ENCODE measurements at regions not wholly inside any gene's neighbourhood (a gene's known extent, or its start where the extent isn't known, plus 50 kb on each side); places are given as distances from the start of the nearest gene placed in this dataset.

DNA sequence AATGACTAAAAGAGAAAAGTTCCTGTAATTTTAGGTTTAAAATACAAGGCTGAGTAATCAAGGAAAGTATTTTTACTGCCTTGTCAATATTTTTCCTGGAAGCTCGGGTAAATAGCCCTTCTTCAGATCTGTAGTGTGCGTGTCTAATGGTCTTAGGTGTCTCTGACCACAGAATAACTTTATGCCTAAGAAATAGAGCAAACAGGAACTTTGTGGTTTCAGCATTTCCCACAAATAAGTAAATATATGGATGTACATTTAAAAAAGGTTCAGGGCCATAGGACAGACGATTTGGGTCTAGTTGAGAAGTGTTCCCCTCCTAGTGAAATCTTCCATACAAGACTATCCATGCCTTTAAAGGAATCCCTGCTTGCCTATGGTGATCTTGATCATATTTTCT is 107.0 kb downstream of the ZC3H11B start:
- DNase-seq (ENCODE audit: low read depth), result no peak
- TF ChIP-seq, protein P1, sequence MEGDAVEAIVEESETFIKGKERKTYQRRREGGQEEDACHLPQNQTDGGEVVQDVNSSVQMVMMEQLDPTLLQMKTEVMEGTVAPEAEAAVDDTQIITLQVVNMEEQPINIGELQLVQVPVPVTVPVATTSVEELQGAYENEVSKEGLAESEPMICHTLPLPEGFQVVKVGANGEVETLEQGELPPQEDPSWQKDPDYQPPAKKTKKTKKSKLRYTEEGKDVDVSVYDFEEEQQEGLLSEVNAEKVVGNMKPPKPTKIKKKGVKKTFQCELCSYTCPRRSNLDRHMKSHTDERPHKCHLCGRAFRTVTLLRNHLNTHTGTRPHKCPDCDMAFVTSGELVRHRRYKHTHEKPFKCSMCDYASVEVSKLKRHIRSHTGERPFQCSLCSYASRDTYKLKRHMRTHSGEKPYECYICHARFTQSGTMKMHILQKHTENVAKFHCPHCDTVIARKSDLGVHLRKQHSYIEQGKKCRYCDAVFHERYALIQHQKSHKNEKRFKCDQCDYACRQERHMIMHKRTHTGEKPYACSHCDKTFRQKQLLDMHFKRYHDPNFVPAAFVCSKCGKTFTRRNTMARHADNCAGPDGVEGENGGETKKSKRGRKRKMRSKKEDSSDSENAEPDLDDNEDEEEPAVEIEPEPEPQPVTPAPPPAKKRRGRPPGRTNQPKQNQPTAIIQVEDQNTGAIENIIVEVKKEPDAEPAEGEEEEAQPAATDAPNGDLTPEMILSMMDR (conservative IDR thresholded peaks at IDR 0.05; ENCODE audit: control insufficient read depth, insufficient read depth, low read depth, low read length), result no peak
- H3K4me3 ChIP-seq (ENCODE audit: control insufficient read depth, low read depth, low read length), result no peak overlapping the region

GRCh38 chr1:219503604-219504003 is 109.3 kb downstream of the ZC3H11B start:
- TF ChIP-seq, protein P1 (conservative IDR thresholded peaks at IDR 0.05; ENCODE audit: control insufficient read depth, insufficient read depth, low read depth, low read length), result no peak
- no peak for DNase-seq (ENCODE audit: low read depth)

DNA sequence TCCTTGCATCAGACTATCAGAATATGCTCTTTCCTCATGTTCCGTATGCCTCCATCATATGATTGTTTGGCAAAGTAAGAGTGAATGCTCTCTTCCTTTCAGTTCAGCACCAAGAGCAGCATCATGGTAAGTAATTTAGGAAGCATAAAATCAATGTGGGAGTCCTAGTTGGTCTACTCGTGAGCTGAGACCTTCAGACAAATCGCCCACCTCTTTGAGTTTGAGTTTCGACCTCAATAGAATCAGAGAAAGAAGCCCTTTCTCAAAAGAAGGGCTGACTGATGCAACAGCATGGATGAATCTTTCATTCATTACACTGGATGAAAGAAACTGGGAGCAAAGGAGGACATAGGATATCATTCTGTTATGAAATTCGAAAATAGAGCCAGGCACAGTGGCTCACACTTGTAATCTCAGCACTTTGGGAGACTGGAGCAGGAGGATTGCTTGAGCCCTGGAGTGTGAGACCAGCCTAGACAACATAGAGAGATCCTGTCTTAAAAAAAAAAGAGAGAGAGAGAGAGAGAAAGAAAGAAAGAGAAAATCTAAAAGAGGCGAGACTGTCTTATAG is 112.5 kb downstream of the ZC3H11B start:
- DNase-seq (ENCODE audit: low read depth), result no peak
- no peak overlapping the region for H3K4me3 ChIP-seq (ENCODE audit: control insufficient read depth, low read depth, low read length)
- TF ChIP-seq, protein P1 (conservative IDR thresholded peaks at IDR 0.05; ENCODE audit: control insufficient read depth, insufficient read depth, low read depth, low read length), result no peak

More at GRCh38 chr1:219503604-219504003, 109.3 kb downstream of the ZC3H11B start:
- no peak overlapping the region for H3K4me3 ChIP-seq (ENCODE audit: control insufficient read depth, low read depth, low read length)

- H3K4me3 ChIP-seq (ENCODE audit: control insufficient read depth, low read depth, low read length), result no peak overlapping the region
- TF ChIP-seq, protein P1 (conservative IDR thresholded peaks at IDR 0.05; ENCODE audit: control insufficient read depth, insufficient read depth, low read depth, low read length), result no peak
Observed at GRCh38 chr1:219498666-219499065, 114.2 kb downstream of the ZC3H11B start.

DNA sequence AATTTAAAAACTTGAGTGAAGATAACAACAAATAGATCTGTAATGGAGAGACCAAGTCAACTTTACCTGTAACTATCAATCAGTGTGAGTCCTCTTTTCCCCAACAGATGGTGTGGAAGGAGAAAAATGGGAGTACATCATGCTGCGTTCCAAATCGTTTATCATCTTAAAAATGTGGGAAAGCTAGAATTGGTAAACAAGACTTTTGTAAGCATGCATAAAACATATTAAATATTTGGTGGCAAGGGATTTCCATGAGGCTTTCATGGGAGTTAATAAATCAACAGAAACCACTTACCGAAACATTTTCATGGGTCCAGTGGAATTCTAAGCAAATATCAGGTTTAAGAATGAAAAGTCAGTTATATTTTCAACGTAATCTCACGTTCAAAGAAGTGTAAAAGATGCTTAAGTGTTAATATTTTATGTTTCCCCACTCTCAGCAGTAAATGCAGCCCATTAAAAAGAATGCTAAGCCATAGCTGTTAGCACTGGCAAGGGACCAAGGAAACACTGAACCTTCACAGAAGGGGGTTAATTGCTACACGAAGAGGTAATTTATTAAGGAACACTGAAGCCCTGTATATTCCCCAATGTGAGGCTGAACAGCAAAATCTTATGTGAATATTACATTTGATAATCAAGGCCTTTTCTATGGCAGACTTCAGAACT is 117.0 kb downstream of the ZC3H11B start:
- no peak for DNase-seq (ENCODE audit: low read depth)
- TF ChIP-seq, protein P1 (conservative IDR thresholded peaks at IDR 0.05; ENCODE audit: control insufficient read depth, insufficient read depth, low read depth, low read length), result no peak
- no peak overlapping the region for H3K4me3 ChIP-seq (ENCODE audit: control insufficient read depth, low read depth, low read length)

More at GRCh38 chr1:219498666-219499065, 114.2 kb downstream of the ZC3H11B start:
- DNase-seq (ENCODE audit: low read depth), result peak; percentile 94

GRCh38 chr1:219492717-219493116 is 120.2 kb downstream of the ZC3H11B start:
- DNase-seq (ENCODE audit: low read depth), result no peak
- TF ChIP-seq, protein P1 (conservative IDR thresholded peaks at IDR 0.05; ENCODE audit: control insufficient read depth, insufficient read depth, low read depth, low read length), result no peak
- no peak overlapping the region for H3K4me3 ChIP-seq (ENCODE audit: control insufficient read depth, low read depth, low read length)

Data from fibroblast of mammary gland (primary cell).